Upper lobe of left lung (tissue), 4 donors: ENCODE measurements at regions not wholly inside any gene's neighbourhood (a gene's known extent, or its start where the extent isn't known, plus 50 kb on each side); places are given as distances from the start of the nearest gene placed in this dataset.

Experiments used
- POLR2A ChIP-seq, 4 donors: fragments of 450-650 bp; IDR thresholded peaks; one replicate each; pipeline ENCODE4 v1.5.1; 2016 to 2017; ENCODE audit warnings: antibody characterized with exemption in 4 of 4, mild to moderate bottlenecking in 2 of 4
- POLR2AphosphoS5 ChIP-seq, 2 donors: sonication (generic); formaldehyde crosslinking; IDR thresholded peaks; one replicate each; pipeline ENCODE4 v1.5.1; 2017; ENCODE audit warnings: antibody characterized with exemption in 2 of 2
- TF ChIP-seq, protein P1 (sequence below), 6 experiments: fragments of 450-650 bp in 4 of 6; fragments of 200-600 bp in 2 of 6; sonication (generic) in 2 of 6; IDR thresholded peaks; one replicate each; pipeline ENCODE4 v1.5.1; 2016 to 2019; ENCODE audit warnings: antibody characterized with exemption in 6 of 6

DNA sequence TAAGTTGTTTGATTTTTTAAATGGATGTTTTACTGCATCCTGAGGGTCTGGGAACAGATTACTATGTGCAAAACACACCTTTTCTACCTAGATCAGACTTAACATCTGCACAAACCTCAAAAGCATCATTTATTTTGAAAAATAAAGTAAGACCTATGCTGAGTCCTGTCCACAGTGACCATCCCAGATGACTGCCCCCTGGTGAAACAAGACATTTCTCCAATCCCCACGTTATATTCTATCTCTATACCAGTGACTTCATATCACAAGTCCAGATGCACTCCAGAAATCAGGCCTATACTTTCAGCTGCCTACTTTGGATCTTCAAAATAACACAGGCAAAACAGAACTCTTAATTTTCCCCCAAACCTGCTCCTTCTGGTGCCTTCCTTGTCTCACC lies 143.2 kb downstream of the P2RY1 start:
- TF ChIP-seq, protein P1, sequence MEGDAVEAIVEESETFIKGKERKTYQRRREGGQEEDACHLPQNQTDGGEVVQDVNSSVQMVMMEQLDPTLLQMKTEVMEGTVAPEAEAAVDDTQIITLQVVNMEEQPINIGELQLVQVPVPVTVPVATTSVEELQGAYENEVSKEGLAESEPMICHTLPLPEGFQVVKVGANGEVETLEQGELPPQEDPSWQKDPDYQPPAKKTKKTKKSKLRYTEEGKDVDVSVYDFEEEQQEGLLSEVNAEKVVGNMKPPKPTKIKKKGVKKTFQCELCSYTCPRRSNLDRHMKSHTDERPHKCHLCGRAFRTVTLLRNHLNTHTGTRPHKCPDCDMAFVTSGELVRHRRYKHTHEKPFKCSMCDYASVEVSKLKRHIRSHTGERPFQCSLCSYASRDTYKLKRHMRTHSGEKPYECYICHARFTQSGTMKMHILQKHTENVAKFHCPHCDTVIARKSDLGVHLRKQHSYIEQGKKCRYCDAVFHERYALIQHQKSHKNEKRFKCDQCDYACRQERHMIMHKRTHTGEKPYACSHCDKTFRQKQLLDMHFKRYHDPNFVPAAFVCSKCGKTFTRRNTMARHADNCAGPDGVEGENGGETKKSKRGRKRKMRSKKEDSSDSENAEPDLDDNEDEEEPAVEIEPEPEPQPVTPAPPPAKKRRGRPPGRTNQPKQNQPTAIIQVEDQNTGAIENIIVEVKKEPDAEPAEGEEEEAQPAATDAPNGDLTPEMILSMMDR (IDR thresholded peaks at IDR 0.05): no peak
- TF ChIP-seq POLR2AphosphoS5 (IDR thresholded peaks at IDR 0.05) (no peak), POLR2A (IDR thresholded peaks at IDR 0.05) (no peak)
